ENCODE measurements at regions not wholly inside any gene's neighbourhood (a gene's known extent, or its start where the extent isn't known, plus 50 kb on each side); places are given as distances from the start of the nearest gene placed in this dataset.

DNA sequence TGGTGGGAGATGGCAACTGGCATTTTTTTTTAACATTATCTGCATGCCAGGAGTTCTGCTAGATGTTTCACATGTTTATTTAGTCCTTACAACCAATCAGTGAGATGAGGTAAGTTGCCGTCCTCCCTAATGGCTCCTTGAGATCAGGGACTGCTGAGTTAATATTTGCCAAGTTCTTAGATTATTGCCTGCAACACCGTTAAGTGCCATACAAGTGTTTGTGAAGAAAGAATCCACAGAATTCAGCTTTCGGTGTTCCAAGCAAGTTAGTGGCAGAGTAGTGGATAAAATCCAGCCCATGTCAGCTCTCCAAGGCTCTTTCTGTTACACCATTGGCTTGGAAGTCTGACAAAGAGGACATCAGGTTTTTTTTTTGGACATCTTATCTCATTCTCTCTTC lies 95.9 kb downstream of the C1QL2 start:
- TF ChIP-seq NR2C2 (CRISPR knock-in tag; IDR thresholded peaks at IDR 0.05): no peak
- TF ChIP-seq, protein P1, sequence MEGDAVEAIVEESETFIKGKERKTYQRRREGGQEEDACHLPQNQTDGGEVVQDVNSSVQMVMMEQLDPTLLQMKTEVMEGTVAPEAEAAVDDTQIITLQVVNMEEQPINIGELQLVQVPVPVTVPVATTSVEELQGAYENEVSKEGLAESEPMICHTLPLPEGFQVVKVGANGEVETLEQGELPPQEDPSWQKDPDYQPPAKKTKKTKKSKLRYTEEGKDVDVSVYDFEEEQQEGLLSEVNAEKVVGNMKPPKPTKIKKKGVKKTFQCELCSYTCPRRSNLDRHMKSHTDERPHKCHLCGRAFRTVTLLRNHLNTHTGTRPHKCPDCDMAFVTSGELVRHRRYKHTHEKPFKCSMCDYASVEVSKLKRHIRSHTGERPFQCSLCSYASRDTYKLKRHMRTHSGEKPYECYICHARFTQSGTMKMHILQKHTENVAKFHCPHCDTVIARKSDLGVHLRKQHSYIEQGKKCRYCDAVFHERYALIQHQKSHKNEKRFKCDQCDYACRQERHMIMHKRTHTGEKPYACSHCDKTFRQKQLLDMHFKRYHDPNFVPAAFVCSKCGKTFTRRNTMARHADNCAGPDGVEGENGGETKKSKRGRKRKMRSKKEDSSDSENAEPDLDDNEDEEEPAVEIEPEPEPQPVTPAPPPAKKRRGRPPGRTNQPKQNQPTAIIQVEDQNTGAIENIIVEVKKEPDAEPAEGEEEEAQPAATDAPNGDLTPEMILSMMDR (IDR thresholded peaks at IDR 0.05): no peak
- TF ChIP-seq, protein P2, sequence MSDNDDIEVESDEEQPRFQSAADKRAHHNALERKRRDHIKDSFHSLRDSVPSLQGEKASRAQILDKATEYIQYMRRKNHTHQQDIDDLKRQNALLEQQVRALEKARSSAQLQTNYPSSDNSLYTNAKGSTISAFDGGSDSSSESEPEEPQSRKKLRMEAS (CRISPR knock-in tag; IDR thresholded peaks at IDR 0.05): no peak
- no peak for TF ChIP-seq GABPB1 (CRISPR knock-in tag; IDR thresholded peaks at IDR 0.05)
- TF ChIP-seq ZNF121 (CRISPR knock-in tag; IDR thresholded peaks at IDR 0.05): no peak
- TF ChIP-seq, protein P3, sequence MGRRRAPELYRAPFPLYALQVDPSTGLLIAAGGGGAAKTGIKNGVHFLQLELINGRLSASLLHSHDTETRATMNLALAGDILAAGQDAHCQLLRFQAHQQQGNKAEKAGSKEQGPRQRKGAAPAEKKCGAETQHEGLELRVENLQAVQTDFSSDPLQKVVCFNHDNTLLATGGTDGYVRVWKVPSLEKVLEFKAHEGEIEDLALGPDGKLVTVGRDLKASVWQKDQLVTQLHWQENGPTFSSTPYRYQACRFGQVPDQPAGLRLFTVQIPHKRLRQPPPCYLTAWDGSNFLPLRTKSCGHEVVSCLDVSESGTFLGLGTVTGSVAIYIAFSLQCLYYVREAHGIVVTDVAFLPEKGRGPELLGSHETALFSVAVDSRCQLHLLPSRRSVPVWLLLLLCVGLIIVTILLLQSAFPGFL (CRISPR knock-in tag; IDR thresholded peaks at IDR 0.05; ENCODE audit: borderline replicate concordance): no peak
- TF ChIP-seq ETV6 (CRISPR knock-in tag; IDR thresholded peaks at IDR 0.05): no peak
- TF ChIP-seq, protein P4, sequence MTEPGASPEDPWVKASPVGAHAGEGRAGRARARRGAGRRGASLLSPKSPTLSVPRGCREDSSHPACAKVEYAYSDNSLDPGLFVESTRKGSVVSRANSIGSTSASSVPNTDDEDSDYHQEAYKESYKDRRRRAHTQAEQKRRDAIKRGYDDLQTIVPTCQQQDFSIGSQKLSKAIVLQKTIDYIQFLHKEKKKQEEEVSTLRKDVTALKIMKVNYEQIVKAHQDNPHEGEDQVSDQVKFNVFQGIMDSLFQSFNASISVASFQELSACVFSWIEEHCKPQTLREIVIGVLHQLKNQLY (CRISPR knock-in tag; IDR thresholded peaks at IDR 0.05): no peak
